ENCODE measurements at regions not wholly inside any gene's neighbourhood (a gene's known extent, or its start where the extent isn't known, plus 50 kb on each side); places are given as distances from the start of the nearest gene placed in this dataset.

DNA sequence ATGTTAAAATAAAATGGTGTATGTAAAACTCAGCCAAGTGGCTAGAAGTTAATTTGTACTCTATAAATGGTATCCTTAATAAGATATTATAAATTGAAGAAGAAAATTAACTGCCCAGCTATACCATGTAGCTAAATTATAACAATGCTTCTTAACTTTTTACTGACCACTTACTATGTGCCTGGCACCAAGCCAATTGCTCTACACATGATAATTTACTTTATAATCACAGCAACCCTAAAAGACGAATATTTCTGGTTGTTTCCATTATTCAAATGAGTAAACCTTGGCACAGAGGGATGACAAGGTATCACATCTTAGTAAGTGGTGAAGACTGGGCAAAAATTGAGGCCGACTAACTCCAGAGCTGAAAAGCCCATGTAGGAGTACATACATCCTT is 1506.6 kb downstream of the PCDH7 start:
- Mint-ChIP-seq H3K27me3 (no peaks in the 10 kb centered on the region), H3K4me3 (no peak overlapping the region), H3K9me3 (peaks cover 6% of the 10 kb centered on the region), H3K4me1 (no peaks in the 10 kb centered on the region), H3K36me3 (ENCODE audit: low read depth) (no peaks in the 10 kb centered on the region), H3K27ac (no peak overlapping the region)
- CTCF ChIA-PET: no interaction called here
- DNase-seq (no peak), ATAC-seq (ENCODE audit: low read depth) (no peak)
- POLR2A ChIA-PET: no interaction called here
- TF ChIP-seq, protein P1, sequence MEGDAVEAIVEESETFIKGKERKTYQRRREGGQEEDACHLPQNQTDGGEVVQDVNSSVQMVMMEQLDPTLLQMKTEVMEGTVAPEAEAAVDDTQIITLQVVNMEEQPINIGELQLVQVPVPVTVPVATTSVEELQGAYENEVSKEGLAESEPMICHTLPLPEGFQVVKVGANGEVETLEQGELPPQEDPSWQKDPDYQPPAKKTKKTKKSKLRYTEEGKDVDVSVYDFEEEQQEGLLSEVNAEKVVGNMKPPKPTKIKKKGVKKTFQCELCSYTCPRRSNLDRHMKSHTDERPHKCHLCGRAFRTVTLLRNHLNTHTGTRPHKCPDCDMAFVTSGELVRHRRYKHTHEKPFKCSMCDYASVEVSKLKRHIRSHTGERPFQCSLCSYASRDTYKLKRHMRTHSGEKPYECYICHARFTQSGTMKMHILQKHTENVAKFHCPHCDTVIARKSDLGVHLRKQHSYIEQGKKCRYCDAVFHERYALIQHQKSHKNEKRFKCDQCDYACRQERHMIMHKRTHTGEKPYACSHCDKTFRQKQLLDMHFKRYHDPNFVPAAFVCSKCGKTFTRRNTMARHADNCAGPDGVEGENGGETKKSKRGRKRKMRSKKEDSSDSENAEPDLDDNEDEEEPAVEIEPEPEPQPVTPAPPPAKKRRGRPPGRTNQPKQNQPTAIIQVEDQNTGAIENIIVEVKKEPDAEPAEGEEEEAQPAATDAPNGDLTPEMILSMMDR (IDR thresholded peaks at IDR 0.05): no peak
- intact Hi-C loops (cut with micrococcal nuclease): no loop called here

DNA sequence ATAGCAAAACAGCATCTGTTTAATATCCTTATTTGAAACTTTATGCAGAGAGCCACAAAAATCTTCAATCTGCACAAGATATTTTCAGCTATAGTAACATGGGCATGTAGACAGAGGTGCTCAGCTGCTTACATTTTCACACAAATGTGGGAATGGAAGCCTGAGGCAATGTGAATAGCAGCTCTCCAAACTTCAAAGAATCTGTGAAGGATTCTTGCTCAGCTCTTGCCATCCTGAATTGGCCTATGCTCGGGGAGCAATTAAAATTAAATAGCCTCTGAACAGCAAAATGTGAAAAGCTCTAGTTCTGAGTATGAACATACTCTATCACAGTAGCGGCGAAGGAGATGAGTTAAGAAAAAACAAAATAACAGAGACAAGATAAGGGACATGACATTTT is 1523.8 kb downstream of the PCDH7 start:
- no peak overlapping the region for H3K4me3 Mint-ChIP-seq
- DNase-seq (no peak), ATAC-seq (ENCODE audit: low read depth) (no peak)
- H3K27me3 Mint-ChIP-seq: no peaks in the 10 kb centered on the region
- intact Hi-C loops (cut with micrococcal nuclease): no loop called here
- no peaks in the 10 kb centered on the region for H3K36me3 Mint-ChIP-seq (ENCODE audit: low read depth)
- TF ChIP-seq, protein P1 (IDR thresholded peaks at IDR 0.05): no peak
- no peaks in the 10 kb centered on the region for H3K4me1 Mint-ChIP-seq
- no peak overlapping the region for H3K27ac Mint-ChIP-seq
- ChIA-PET POLR2A (no interaction called here), CTCF (no interaction called here)
- peaks cover 2% of the 10 kb centered on the region for H3K9me3 Mint-ChIP-seq

DNA sequence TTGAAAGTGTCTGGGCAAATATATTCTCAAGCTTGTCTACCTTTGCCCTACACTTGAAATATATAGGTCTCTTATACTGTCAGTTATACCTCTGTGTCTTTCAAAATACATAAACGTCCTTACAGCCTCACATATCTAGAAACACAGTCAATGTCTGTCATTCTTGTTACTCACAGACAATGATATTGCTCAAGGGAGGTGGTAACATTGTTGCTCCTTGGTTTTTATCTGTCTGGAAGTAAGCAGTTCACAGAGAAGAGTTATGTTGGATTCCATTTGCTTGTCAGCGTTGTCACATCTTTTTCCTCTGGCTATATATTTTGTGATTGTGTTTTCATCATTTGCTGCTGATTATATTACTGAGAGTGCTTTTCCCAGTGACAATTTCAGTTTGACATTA is 1528.9 kb downstream of the PCDH7 start:
- DNase-seq (no peak), ATAC-seq (ENCODE audit: low read depth) (no peak)
- POLR2A ChIA-PET: no interaction called here
- no peak overlapping the region for H3K27ac Mint-ChIP-seq
- H3K36me3 Mint-ChIP-seq (ENCODE audit: low read depth): no peaks in the 10 kb centered on the region
- intact Hi-C loops (cut with micrococcal nuclease): no loop called here
- H3K4me3 Mint-ChIP-seq: no peak overlapping the region
- TF ChIP-seq, protein P1 (IDR thresholded peaks at IDR 0.05): no peak
- H3K27me3 Mint-ChIP-seq: no peaks in the 10 kb centered on the region
- H3K4me1 Mint-ChIP-seq: no peaks in the 10 kb centered on the region
- H3K9me3 Mint-ChIP-seq: peaks cover 6% of the 10 kb centered on the region
- CTCF ChIA-PET: no interaction called here

DNA sequence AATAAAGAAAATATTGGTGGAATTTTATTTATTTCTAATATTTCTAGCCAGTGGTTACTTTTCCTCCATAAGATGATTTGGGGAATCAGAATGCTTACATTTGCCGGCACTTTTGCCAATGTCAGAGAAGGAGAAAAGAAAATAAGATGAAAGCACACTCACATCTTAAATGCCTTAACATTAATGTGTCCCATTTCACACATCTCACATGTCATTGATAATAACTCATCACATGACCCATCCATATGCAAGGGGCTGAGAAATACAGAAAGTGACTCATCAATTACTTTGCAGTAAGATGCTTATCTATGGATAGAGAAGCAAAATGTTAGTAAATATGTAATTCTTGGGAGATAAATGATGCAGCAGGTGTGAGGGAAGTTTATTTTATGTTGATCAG is 1531.0 kb downstream of the PCDH7 start:
- TF ChIP-seq, protein P1 (IDR thresholded peaks at IDR 0.05): no peak
- Mint-ChIP-seq H3K4me3 (no peak overlapping the region), H3K9me3 (peaks cover 6% of the 10 kb centered on the region), H3K36me3 (ENCODE audit: low read depth) (no peaks in the 10 kb centered on the region), H3K27me3 (no peaks in the 10 kb centered on the region), H3K27ac (no peak overlapping the region), H3K4me1 (no peaks in the 10 kb centered on the region)
- POLR2A ChIA-PET: no interaction called here
- intact Hi-C loops (cut with micrococcal nuclease): no loop called here
- DNase-seq (no peak), ATAC-seq (ENCODE audit: low read depth) (no peak)
- CTCF ChIA-PET: no interaction called here

DNA sequence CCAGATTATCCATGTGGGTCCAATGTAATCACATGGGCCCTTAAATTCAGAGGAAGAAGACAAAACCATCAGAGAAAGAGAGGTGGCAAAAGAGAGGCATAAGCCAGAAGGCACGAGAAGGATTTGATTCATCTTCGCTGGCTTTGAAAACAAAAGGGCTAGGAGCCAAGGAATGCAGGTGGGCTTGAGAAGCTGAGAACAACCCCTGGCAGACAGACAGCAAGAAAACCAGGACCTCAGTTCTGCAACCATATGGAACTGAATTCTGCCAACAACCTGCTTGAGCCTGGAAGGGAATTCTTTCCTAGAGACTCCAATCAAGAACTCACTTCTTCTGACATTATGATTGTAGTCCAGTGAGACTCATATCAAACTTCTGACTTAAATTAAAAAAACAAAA is 1531.8 kb downstream of the PCDH7 start:
- Mint-ChIP-seq H3K27ac (no peak overlapping the region), H3K27me3 (no peaks in the 10 kb centered on the region), H3K9me3 (peaks cover 6% of the 10 kb centered on the region), H3K4me3 (no peak overlapping the region), H3K4me1 (no peaks in the 10 kb centered on the region), H3K36me3 (ENCODE audit: low read depth) (no peaks in the 10 kb centered on the region)
- intact Hi-C loops (cut with micrococcal nuclease): no loop called here
- DNase-seq (no peak), ATAC-seq (ENCODE audit: low read depth) (no peak)
- TF ChIP-seq, protein P1 (IDR thresholded peaks at IDR 0.05): no peak
- ChIA-PET CTCF (no interaction called here), POLR2A (no interaction called here)

Measured in activated B cell treated with CpG ODN at 0.5 μM for 24 hours (primary cell).